AG09319 (cell line): ENCODE measurements at regions not wholly inside any gene's neighbourhood (a gene's known extent, or its start where the extent isn't known, plus 50 kb on each side); places are given as distances from the start of the nearest gene placed in this dataset.
"Not testable (repeated sequence)": the region's sequence is repeated elsewhere in the genome, so short reads cannot be mapped to it uniquely, and the experiment has no call there.

Source experiments
- DNase-seq: peaks from one replicate; pipeline ENCODE4 v3.0.0-alpha.2; 2010; ENCODE audit warnings: low read depth; ENCODE audit errors: extremely low read depth
- TF ChIP-seq, protein P1 (sequence below): IDR thresholded peaks from 2 replicates; pipeline ENCODE4 v1.5.1; 2011; ENCODE audit warnings: low read depth, mild to moderate bottlenecking, inconsistent platforms, low read length, moderate library complexity

DNA sequence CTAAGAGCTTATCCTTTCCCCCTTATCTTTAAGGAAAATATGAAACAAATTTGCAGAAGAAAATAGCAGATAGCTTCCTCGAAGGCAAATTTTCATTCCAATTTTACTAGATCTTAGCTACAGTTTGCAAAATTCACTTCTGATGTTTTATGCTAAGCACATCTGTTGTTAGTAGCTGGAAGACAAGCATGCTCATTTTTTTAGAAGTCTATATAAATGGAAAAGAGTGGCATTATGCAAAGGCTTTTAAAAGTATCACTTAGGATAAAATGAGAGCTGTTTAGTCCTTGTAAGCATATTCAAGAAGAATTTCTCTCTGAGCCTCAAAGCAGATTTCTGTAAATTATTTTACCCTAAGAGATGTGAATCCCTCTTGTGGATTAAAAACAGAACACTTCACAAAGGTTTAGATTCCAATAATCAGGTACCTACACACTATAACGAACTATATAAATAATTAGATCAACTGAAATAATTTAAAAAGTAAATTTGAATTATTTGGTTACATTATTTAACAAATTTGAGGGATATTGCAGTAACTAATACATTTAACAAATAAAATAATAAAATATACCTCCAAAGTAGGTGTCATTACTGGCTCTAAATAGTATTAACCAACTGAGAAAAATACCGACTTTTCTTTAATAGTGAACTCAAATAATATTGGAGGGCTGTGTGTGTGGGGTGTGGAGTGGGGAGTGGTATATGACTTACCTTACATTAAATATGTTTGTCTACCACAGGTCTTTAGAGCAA lies 307.1 kb downstream of the SEMA3D start:
- TF ChIP-seq, protein P1, sequence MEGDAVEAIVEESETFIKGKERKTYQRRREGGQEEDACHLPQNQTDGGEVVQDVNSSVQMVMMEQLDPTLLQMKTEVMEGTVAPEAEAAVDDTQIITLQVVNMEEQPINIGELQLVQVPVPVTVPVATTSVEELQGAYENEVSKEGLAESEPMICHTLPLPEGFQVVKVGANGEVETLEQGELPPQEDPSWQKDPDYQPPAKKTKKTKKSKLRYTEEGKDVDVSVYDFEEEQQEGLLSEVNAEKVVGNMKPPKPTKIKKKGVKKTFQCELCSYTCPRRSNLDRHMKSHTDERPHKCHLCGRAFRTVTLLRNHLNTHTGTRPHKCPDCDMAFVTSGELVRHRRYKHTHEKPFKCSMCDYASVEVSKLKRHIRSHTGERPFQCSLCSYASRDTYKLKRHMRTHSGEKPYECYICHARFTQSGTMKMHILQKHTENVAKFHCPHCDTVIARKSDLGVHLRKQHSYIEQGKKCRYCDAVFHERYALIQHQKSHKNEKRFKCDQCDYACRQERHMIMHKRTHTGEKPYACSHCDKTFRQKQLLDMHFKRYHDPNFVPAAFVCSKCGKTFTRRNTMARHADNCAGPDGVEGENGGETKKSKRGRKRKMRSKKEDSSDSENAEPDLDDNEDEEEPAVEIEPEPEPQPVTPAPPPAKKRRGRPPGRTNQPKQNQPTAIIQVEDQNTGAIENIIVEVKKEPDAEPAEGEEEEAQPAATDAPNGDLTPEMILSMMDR, result no peak
- no peak for DNase-seq

DNA sequence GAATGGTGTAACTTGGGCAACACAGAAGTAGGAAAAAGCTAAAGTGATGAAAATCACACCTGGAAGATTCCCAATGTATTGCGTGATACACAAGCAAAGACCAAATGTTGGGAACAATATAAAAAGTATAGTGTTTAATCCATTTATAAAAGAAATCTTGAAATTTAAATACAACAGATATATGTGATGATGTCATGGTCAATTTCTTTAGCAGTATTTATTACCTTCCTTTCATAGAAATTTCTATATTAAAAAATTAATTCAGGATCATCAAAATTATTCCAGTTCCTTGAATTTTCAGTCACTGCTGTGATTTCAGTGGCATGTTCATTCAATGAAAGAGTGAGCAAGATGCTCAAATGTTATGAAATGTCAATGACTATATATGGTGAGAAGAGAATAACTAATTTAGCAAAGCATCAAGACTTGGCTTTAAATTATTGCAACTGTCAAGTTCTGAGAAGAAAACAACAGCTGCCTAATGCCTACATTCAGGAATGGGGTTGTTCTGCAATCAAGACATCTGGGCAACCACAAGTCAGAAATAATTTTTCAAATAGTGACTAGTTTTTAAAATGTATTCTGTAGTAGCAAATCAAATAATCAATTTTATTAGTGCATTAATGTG lies 308.8 kb downstream of the SEMA3D start:
- TF ChIP-seq, protein P1, result no peak
- no peak for DNase-seq

DNA sequence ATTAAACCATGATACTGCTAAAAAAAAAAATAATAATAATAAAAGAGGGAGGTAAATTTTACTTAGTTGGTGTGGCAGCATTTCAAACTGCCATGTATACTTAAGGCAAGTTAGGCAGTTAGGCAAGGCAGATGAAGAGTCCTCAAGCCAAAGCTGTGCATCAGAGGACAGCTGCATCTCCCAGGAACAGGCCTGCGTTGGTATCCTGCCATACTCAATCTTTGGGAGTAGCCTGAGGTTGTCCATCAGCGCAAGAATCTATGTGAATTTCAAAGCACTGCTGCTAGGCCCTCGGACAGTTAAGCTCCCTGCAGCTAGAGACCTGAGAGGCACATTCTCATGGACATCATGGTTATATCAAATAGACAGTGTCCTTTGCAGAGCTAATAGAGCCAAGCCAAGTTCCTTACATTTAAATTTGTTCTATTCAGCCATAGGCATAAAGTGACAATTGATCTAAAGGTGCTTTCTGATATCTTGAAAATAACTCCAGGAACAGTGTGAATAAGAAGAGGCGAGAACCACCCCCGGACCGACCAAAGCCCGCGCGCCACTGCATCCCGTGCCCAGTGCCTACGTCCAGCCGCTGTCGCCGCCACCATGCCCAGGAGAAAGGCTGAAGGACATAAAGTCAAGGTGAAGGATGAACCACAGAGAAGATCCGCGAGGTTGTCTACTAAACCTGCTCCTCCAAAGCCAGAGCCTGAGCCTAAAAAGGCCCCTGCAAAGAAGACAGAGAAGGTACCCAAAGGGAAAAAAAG lies 310.6 kb downstream of the SEMA3D start:
- TF ChIP-seq, protein P1, result no peak
- no peak for DNase-seq

DNA sequence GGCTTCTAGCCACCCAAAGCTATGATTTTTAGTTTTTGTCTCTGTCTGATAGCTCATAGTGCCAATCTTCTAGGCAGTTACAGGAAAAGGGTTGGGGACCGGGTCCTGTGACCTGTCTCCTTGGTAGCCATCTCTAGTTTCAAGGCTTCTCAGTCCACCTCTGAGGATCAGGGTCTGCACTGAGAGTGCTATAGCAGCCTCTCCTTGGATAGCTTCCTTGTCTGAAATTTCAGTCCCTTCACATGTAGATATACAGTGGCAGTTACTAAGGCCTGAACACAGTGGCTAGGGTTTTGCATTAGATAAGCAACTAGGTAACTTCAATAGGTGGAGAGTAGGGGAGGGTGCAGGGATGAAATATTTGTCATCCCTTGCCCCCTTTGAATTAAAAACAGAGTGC lies 321.3 kb downstream of the SEMA3D start:
- TF ChIP-seq, protein P1, result no peak
- DNase-seq, result no peak

DNA sequence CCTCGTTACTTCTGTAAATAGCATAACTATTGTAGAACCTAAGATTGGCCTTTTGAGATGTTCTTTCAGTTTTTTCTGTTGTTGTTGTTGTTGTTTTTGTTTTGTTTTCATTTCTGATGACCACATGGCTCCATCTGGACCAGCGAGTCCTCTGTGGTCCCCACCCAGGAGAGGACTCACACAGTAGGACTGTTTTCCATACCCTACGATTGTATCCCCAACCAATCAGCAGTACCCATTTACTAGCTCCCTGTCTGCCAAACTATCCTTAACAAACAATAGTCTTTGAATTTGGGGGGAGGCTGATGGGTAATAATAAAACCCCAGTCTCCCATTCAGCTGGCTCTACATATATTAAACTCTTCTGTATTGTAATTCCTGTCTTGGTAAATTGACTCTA lies 329.5 kb downstream of the SEMA3D start:
- TF ChIP-seq, protein P1, result no peak
- DNase-seq, result no peak

DNA sequence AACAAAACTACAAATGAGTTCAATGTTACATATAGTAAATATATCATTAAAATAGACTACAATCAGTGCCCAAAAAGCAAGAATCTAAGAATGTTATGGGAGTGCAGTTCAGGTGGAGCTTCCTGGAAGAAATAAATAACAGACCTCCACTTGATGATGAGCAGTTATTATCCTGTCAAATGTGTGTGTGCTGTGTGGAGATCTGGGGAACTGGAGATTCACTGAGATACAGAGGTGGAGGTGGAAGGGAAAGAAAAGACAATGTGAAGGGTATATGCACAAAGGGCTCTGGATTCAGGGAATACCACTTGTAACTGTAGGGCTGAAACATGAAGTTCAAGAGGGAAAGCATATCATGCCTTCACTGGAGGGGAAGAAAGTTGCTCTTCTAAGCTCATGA lies 331.1 kb downstream of the SEMA3D start:
- DNase-seq, result no peak
- TF ChIP-seq, protein P1, result no peak

DNA sequence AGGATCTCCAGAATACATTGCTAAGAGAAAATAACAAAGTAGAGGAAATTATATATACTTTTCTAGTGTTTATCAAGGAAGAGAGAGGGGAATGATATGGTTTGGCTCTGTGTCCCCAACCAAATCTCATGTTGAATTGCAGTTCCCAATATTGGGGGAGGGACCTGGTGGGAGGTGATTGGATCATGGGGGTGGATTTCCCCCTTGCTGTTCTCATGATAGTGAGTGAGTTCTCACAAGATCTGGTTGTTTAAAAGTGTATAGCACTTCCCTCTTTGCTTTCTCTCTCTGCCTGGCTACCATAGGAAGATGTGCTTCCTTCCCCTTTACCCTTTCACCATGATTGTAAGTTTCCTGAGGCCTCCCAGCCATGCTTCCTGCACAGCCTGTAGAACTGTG lies 337.9 kb downstream of the SEMA3D start:
- DNase-seq, result not testable (repeated sequence)
